ENCODE measurements at regions not wholly inside any gene's neighbourhood (a gene's known extent, or its start where the extent isn't known, plus 50 kb on each side); places are given as distances from the start of the nearest gene placed in this dataset.

DNA sequence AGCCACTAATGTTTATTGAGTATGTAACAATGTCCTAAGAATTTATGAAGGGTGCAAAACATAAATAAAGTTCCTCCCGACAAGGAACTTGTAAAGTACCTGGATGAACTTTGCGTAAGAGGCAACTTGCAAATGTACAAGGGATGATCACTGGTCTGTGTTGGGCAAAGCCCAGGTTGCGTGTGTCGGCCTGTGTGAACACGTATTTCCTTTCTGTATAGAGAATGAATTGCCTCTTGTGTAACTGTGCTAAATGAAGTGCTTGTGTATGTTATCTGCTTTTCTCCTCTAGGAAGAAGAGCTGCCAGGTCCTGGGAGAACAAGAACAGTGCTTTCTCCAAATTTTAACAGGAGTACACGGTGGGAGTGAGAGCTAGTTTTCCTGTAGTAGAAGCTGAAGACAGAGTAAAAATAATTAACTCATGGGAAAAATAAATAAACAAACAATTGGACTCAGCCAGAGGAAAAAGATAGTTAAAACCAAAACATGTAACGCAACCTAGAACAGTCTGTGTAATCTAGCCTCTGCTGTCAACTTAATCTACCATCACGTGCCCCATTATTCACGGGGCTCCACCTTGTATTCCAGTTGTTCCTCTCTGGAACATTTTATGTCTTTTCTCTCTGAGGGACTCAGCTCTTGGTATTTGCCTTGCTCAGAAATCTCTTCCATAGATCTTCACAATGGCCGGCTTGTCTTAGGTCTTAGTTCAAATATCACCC lies 83.7 kb upstream of the RASGRP1 start:
- Histone ChIP-seq H3K4me3 (ENCODE audit: insufficient read length, low read depth) (no peak overlapping the region), H3K4me1 (ENCODE audit: insufficient read depth, insufficient read length) (no peaks in the 10 kb centered on the region), H3K9ac (ENCODE audit: insufficient read length, low read depth) (no peak overlapping the region), H3K27me3 (ENCODE audit: insufficient read depth, insufficient read length) (no peaks in the 10 kb centered on the region), H3K9me3 (ENCODE audit: insufficient read depth, low read length) (no peaks in the 10 kb centered on the region), H3K36me3 (ENCODE audit: insufficient read depth, insufficient read length, low read length) (no peaks in the 10 kb centered on the region)
- no peak for DNase-seq (ENCODE audit: low read depth, low spot score)
- TF ChIP-seq YY1 (IDR thresholded peaks at IDR 0.05; ENCODE audit: insufficient read depth, insufficient read length) (no peak), SUZ12 (IDR thresholded peaks at IDR 0.05; ENCODE audit: extremely low read depth, insufficient read depth, insufficient read length) (no peak), ZNF274 (IDR thresholded peaks at IDR 0.05; ENCODE audit: low read depth, low read length) (no peak)

DNA sequence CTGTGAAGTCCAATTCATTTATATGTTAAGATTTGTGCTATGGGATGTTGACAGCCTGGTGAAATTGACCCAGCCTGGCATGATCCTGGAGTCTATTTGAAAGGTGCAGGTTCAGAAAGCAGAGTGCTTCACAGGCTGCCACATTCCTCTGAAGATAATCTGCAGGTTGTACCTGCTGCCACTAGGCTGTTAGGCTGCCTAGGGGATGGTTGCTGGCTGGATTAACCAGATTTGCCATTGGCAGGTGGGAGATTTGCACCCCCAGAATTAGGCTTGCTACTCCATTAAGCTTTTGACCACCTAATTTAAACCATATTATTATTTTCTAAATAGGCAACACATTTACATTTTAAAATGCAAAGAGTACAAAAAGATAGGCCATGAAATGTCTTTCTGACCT lies 85.8 kb upstream of the RASGRP1 start:
- no peaks in the 10 kb centered on the region for H3K9me3 ChIP-seq (ENCODE audit: insufficient read depth, low read length)
- H3K4me1 ChIP-seq (ENCODE audit: insufficient read depth, insufficient read length), result no peaks in the 10 kb centered on the region
- no peaks in the 10 kb centered on the region for H3K27me3 ChIP-seq (ENCODE audit: insufficient read depth, insufficient read length)
- no peak for DNase-seq (ENCODE audit: low read depth, low spot score)
- no peaks in the 10 kb centered on the region for H3K36me3 ChIP-seq (ENCODE audit: insufficient read depth, insufficient read length, low read length)
- no peak for TF ChIP-seq SUZ12 (IDR thresholded peaks at IDR 0.05; ENCODE audit: extremely low read depth, insufficient read depth, insufficient read length)
- no peak for TF ChIP-seq ZNF274 (IDR thresholded peaks at IDR 0.05; ENCODE audit: low read depth, low read length)
- no peak for TF ChIP-seq YY1 (IDR thresholded peaks at IDR 0.05; ENCODE audit: insufficient read depth, insufficient read length)
- no peak overlapping the region for H3K9ac ChIP-seq (ENCODE audit: insufficient read length, low read depth)
- H3K4me3 ChIP-seq (ENCODE audit: insufficient read length, low read depth), result no peak overlapping the region

DNA sequence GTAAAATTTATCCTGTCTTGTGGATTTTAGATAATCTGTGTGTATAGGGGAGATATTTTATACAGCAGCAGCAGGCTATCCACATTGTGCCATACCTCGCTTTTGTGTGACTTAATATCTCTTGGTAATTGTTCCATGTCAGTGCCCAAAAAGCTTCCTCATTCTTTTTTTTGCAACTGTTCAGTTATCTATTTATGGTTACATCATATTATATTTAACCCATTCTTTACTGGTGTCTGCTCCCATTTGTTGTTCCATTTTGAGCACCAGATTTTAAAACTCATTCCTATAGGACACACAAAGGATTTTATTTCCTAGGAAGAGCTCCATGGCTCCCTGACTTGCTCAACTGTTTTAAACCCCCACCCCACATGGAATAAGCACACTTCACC lies 86.3 kb upstream of the RASGRP1 start:
- no peaks in the 10 kb centered on the region for H3K9me3 ChIP-seq (ENCODE audit: insufficient read depth, low read length)
- H3K4me3 ChIP-seq (ENCODE audit: insufficient read length, low read depth), result no peak overlapping the region
- TF ChIP-seq SUZ12 (IDR thresholded peaks at IDR 0.05; ENCODE audit: extremely low read depth, insufficient read depth, insufficient read length) (no peak), ZNF274 (IDR thresholded peaks at IDR 0.05; ENCODE audit: low read depth, low read length) (no peak), YY1 (IDR thresholded peaks at IDR 0.05; ENCODE audit: insufficient read depth, insufficient read length) (no peak)
- no peaks in the 10 kb centered on the region for H3K27me3 ChIP-seq (ENCODE audit: insufficient read depth, insufficient read length)
- no peak for DNase-seq (ENCODE audit: low read depth, low spot score)
- H3K36me3 ChIP-seq (ENCODE audit: insufficient read depth, insufficient read length, low read length), result no peaks in the 10 kb centered on the region
- H3K4me1 ChIP-seq (ENCODE audit: insufficient read depth, insufficient read length), result no peaks in the 10 kb centered on the region
- no peak overlapping the region for H3K9ac ChIP-seq (ENCODE audit: insufficient read length, low read depth)

DNA sequence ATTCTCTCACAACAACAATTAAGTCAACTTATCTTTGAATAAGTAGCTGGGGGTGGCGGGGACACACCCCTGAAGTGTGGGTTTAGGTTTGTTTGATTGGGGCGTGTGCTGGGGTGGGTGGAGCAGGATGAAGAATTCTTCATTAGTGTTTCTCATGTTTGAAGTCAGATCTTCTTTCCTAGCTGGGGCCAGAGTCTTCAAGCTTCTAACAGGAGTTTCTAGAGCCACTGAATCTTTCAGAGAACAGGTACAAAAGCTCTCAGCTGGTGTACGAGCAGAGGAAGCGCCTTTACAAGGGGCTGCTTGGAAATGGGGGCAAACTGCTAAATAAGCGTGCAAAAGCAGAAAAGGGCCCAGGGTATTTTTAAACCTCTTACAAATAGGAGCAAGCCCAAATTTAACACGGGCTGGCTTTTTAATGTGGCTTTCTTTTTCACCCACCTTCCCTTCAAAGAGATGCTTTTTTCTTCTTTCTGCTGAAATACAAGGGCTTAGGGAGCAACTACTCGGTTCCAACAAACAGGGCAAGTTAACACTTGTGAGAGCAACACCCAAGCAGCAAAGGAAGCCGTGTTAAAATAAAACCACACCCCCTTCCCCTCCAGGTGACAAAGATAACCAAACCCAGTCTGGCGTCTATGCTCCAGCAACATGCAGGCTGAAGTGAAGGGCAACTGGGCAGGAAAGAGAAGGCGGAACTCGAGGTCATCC lies 86.9 kb upstream of the RASGRP1 start:
- DNase-seq (ENCODE audit: low read depth, low spot score), result no peak
- Histone ChIP-seq H3K9ac (ENCODE audit: insufficient read length, low read depth) (no peak overlapping the region), H3K4me1 (ENCODE audit: insufficient read depth, insufficient read length) (no peaks in the 10 kb centered on the region), H3K4me3 (ENCODE audit: insufficient read length, low read depth) (no peak overlapping the region), H3K36me3 (ENCODE audit: insufficient read depth, insufficient read length, low read length) (no peaks in the 10 kb centered on the region), H3K27me3 (ENCODE audit: insufficient read depth, insufficient read length) (no peaks in the 10 kb centered on the region), H3K9me3 (ENCODE audit: insufficient read depth, low read length) (no peaks in the 10 kb centered on the region)
- TF ChIP-seq YY1 (IDR thresholded peaks at IDR 0.05; ENCODE audit: insufficient read depth, insufficient read length) (no peak), SUZ12 (IDR thresholded peaks at IDR 0.05; ENCODE audit: extremely low read depth, insufficient read depth, insufficient read length) (no peak), ZNF274 (IDR thresholded peaks at IDR 0.05; ENCODE audit: low read depth, low read length) (no peak)

DNA sequence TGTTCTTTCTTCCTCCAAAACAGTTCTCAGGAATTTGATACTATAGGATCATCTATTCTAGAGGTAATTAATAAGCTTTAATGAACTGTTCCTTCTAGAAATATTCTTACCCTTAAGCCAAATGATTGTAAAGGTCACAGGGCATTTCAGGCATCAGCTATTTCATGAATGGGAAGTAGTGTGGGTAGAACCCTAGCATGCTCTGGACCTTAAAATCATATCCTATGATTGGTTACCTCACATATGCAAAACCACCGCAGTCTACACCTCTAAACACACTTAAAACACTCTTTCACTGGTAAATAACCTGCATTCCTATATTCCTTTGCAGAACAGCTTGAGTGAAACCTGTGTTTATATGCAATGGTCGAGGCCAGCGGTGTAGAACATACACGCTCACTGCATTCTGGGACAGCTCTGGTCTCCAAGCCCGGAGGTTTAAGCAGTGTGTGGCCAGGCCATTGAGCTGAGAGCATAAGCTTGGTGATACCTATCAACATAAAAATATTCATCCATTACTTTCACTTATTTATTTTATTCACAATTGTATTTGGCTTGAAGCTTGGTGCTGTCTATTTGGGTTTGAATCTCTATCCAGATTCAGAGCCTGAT lies 87.7 kb upstream of the RASGRP1 start:
- Histone ChIP-seq H3K4me1 (ENCODE audit: insufficient read depth, insufficient read length) (no peaks in the 10 kb centered on the region), H3K9ac (ENCODE audit: insufficient read length, low read depth) (no peak overlapping the region), H3K27me3 (ENCODE audit: insufficient read depth, insufficient read length) (no peaks in the 10 kb centered on the region)

DNA sequence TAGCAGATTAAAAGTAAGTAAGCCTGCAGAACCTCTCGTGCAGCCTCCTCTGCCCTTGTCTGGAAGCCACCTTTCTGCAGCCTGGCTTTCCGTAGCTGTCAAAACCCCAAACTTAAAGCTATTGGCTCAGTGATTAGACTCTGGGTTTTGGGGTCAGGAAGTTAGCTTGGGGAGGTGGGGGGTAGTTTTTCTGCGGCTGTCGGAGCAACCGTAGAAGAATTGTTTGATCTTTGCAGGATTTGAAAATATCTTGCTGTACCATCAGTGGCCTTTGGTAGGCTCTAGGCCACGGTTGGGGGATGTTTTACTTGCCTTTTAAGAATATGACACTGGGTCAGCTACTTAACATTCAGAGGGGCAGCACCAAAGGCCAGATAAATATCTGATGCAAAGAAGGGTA lies 88.4 kb upstream of the RASGRP1 start:
- TF ChIP-seq ZNF274 (IDR thresholded peaks at IDR 0.05; ENCODE audit: low read depth, low read length) (no peak), SUZ12 (IDR thresholded peaks at IDR 0.05; ENCODE audit: extremely low read depth, insufficient read depth, insufficient read length) (no peak), YY1 (IDR thresholded peaks at IDR 0.05; ENCODE audit: insufficient read depth, insufficient read length) (no peak)
- Histone ChIP-seq H3K27me3 (ENCODE audit: insufficient read depth, insufficient read length) (no peaks in the 10 kb centered on the region), H3K4me3 (ENCODE audit: insufficient read length, low read depth) (no peak overlapping the region)

More for the DNA sequence above, 87.7 kb upstream of the RASGRP1 start:
- TF ChIP-seq ZNF274 (IDR thresholded peaks at IDR 0.05; ENCODE audit: low read depth, low read length) (no peak), YY1 (IDR thresholded peaks at IDR 0.05; ENCODE audit: insufficient read depth, insufficient read length) (no peak), SUZ12 (IDR thresholded peaks at IDR 0.05; ENCODE audit: extremely low read depth, insufficient read depth, insufficient read length) (no peak)
- Histone ChIP-seq H3K4me3 (ENCODE audit: insufficient read length, low read depth) (no peak overlapping the region), H3K9me3 (ENCODE audit: insufficient read depth, low read length) (no peaks in the 10 kb centered on the region), H3K36me3 (ENCODE audit: insufficient read depth, insufficient read length, low read length) (no peaks in the 10 kb centered on the region)
- DNase-seq (ENCODE audit: low read depth, low spot score), result no peak

DNA sequence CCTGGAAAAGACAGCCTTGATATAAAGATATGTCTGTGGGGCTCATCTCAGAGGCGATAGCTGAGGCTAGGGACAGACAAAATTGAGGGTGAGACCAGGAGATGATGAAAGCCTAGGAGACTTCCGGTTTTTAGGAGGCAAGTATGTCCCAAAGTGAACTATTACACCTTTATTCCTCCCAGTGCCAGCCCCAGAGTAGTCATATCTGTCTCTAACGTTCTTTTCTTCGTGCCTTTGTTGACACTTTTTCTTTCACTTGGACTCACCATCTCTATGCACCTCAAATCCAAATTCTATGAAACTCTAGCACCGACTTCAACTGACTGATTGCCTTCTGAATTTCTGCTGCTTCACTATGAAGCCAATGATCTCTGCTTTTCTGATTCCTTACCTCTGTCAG lies 93.8 kb upstream of the RASGRP1 start:
- no peak overlapping the region for H3K9ac ChIP-seq (ENCODE audit: insufficient read length, low read depth)
- H3K36me3 ChIP-seq (ENCODE audit: insufficient read depth, insufficient read length, low read length), result no peaks in the 10 kb centered on the region

More for the DNA sequence above, 88.4 kb upstream of the RASGRP1 start:
- Histone ChIP-seq H3K9me3 (ENCODE audit: insufficient read depth, low read length) (no peaks in the 10 kb centered on the region), H3K9ac (ENCODE audit: insufficient read length, low read depth) (no peak overlapping the region), H3K4me1 (ENCODE audit: insufficient read depth, insufficient read length) (no peaks in the 10 kb centered on the region), H3K36me3 (ENCODE audit: insufficient read depth, insufficient read length, low read length) (no peaks in the 10 kb centered on the region)
- no peak for DNase-seq (ENCODE audit: low read depth, low spot score)

More for the DNA sequence above, 93.8 kb upstream of the RASGRP1 start:
- no peak overlapping the region for H3K4me3 ChIP-seq (ENCODE audit: insufficient read length, low read depth)
- no peak for TF ChIP-seq YY1 (IDR thresholded peaks at IDR 0.05; ENCODE audit: insufficient read depth, insufficient read length)
- TF ChIP-seq ZNF274 (IDR thresholded peaks at IDR 0.05; ENCODE audit: low read depth, low read length), result no peak
- TF ChIP-seq SUZ12 (IDR thresholded peaks at IDR 0.05; ENCODE audit: extremely low read depth, insufficient read depth, insufficient read length), result no peak
- no peaks in the 10 kb centered on the region for H3K27me3 ChIP-seq (ENCODE audit: insufficient read depth, insufficient read length)
- no peak for DNase-seq (ENCODE audit: low read depth, low spot score)
- no peaks in the 10 kb centered on the region for H3K9me3 ChIP-seq (ENCODE audit: insufficient read depth, low read length)
- H3K4me1 ChIP-seq (ENCODE audit: insufficient read depth, insufficient read length), result no peaks in the 10 kb centered on the region
